ENCODE measurements at regions not wholly inside any gene's neighbourhood (a gene's known extent, or its start where the extent isn't known, plus 50 kb on each side); places are given as distances from the start of the nearest gene placed in this dataset.

- Mint-ChIP-seq H3K27ac (ENCODE audit: low read depth, unreplicated experiment) (no peak overlapping the region), H3K36me3 (ENCODE audit: insufficient read depth, unreplicated experiment) (no peaks in the 10 kb centered on the region), H3K27me3 (ENCODE audit: insufficient read depth, unreplicated experiment) (no peaks in the 10 kb centered on the region), H3K9me3 (ENCODE audit: unreplicated experiment) (peaks cover 9% of the 10 kb centered on the region), H3K4me1 (ENCODE audit: insufficient read depth, unreplicated experiment) (no peaks in the 10 kb centered on the region), H3K4me3 (ENCODE audit: unreplicated experiment) (no peak overlapping the region)
- intact Hi-C loops (cut with micrococcal nuclease), result no loop called here
- ChIA-PET CTCF (interaction anchor here (1.3 kb wide), 1 partner anchor 796 kb away, joined by 3 read pairs; no protein-coding TSS in a partner anchor), POLR2A (no interaction called here)
- TF ChIP-seq, protein P1, sequence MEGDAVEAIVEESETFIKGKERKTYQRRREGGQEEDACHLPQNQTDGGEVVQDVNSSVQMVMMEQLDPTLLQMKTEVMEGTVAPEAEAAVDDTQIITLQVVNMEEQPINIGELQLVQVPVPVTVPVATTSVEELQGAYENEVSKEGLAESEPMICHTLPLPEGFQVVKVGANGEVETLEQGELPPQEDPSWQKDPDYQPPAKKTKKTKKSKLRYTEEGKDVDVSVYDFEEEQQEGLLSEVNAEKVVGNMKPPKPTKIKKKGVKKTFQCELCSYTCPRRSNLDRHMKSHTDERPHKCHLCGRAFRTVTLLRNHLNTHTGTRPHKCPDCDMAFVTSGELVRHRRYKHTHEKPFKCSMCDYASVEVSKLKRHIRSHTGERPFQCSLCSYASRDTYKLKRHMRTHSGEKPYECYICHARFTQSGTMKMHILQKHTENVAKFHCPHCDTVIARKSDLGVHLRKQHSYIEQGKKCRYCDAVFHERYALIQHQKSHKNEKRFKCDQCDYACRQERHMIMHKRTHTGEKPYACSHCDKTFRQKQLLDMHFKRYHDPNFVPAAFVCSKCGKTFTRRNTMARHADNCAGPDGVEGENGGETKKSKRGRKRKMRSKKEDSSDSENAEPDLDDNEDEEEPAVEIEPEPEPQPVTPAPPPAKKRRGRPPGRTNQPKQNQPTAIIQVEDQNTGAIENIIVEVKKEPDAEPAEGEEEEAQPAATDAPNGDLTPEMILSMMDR (IDR thresholded peaks at IDR 0.05; ENCODE audit: unreplicated experiment), result no peak
- no peak for DNase-seq (ENCODE audit: unreplicated experiment)
- no TSS peak for BruUV-seq (replicated peaks)
These were observed 402.3 kb upstream of the GYPC start for GRCh38 chr2:126253669-126254068.

GRCh38 chr2:126264625-126265024, 391.3 kb upstream of the GYPC start:
- ChIA-PET POLR2A (no interaction called here), CTCF (no interaction called here)
- peaks cover 12% of the 10 kb centered on the region for H3K9me3 Mint-ChIP-seq (ENCODE audit: unreplicated experiment)
- no peaks in the 10 kb centered on the region for H3K36me3 Mint-ChIP-seq (ENCODE audit: insufficient read depth, unreplicated experiment)
- peaks cover 25% of the 10 kb centered on the region for H3K27me3 Mint-ChIP-seq (ENCODE audit: insufficient read depth, unreplicated experiment)
- H3K27ac Mint-ChIP-seq (ENCODE audit: low read depth, unreplicated experiment), result no peak overlapping the region
- TF ChIP-seq, protein P1 (IDR thresholded peaks at IDR 0.05; ENCODE audit: unreplicated experiment), result no peak
- no peak overlapping the region for H3K4me3 Mint-ChIP-seq (ENCODE audit: unreplicated experiment)
- DNase-seq (ENCODE audit: unreplicated experiment), result no peak
- BruUV-seq (replicated peaks), result no TSS peak
- intact Hi-C loops (cut with micrococcal nuclease), result no loop called here
- H3K4me1 Mint-ChIP-seq (ENCODE audit: insufficient read depth, unreplicated experiment), result no peaks in the 10 kb centered on the region

DNA sequence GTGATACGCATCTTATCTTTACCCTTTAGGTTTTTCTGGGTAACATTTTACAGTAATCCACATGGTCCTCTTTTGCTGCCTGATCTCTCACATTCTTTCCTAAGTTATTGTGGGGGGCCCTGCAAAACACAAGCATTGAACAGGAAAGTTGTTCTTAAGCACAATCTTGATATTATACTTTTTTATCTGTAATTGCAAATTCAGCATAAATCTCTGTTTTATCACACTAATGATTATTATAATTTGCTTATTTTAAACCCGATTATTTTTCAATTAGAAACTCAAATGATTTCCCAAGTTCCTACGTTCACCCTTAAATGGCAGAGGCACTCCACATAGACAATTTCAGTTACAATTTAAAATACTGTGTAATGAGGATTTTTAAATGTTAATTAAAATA, 386.0 kb upstream of the GYPC start:
- peaks cover 2% of the 10 kb centered on the region for H3K27me3 Mint-ChIP-seq (ENCODE audit: insufficient read depth, unreplicated experiment)
- H3K4me3 Mint-ChIP-seq (ENCODE audit: unreplicated experiment), result no peak overlapping the region
- intact Hi-C loops (cut with micrococcal nuclease), result no loop called here
- TF ChIP-seq, protein P1 (IDR thresholded peaks at IDR 0.05; ENCODE audit: unreplicated experiment), result no peak
- H3K9me3 Mint-ChIP-seq (ENCODE audit: unreplicated experiment), result no peaks in the 10 kb centered on the region
- POLR2A ChIA-PET, result no interaction called here
- BruUV-seq (replicated peaks), result no TSS peak
- no peaks in the 10 kb centered on the region for H3K36me3 Mint-ChIP-seq (ENCODE audit: insufficient read depth, unreplicated experiment)
- CTCF ChIA-PET, result no interaction called here
- H3K27ac Mint-ChIP-seq (ENCODE audit: low read depth, unreplicated experiment), result no peak overlapping the region
- H3K4me1 Mint-ChIP-seq (ENCODE audit: insufficient read depth, unreplicated experiment), result no peaks in the 10 kb centered on the region
- no peak for DNase-seq (ENCODE audit: unreplicated experiment)

GRCh38 chr2:126270587-126270986, 385.4 kb upstream of the GYPC start:
- no peaks in the 10 kb centered on the region for H3K27me3 Mint-ChIP-seq (ENCODE audit: insufficient read depth, unreplicated experiment)
- H3K36me3 Mint-ChIP-seq (ENCODE audit: insufficient read depth, unreplicated experiment), result no peaks in the 10 kb centered on the region
- H3K9me3 Mint-ChIP-seq (ENCODE audit: unreplicated experiment), result peaks cover 4% of the 10 kb centered on the region
- ChIA-PET POLR2A (no interaction called here), CTCF (no interaction called here)
- BruUV-seq (replicated peaks), result no TSS peak
- DNase-seq (ENCODE audit: unreplicated experiment), result no peak
- TF ChIP-seq, protein P1 (IDR thresholded peaks at IDR 0.05; ENCODE audit: unreplicated experiment), result no peak
- H3K4me1 Mint-ChIP-seq (ENCODE audit: insufficient read depth, unreplicated experiment), result no peaks in the 10 kb centered on the region
- intact Hi-C loops (cut with micrococcal nuclease), result no loop called here
- H3K27ac Mint-ChIP-seq (ENCODE audit: low read depth, unreplicated experiment), result no peak overlapping the region
- no peak overlapping the region for H3K4me3 Mint-ChIP-seq (ENCODE audit: unreplicated experiment)

Data from MCF 10A (cell line).